ENCODE measurements at regions not wholly inside any gene's neighbourhood (a gene's known extent, or its start where the extent isn't known, plus 50 kb on each side); places are given as distances from the start of the nearest gene placed in this dataset.

DNA sequence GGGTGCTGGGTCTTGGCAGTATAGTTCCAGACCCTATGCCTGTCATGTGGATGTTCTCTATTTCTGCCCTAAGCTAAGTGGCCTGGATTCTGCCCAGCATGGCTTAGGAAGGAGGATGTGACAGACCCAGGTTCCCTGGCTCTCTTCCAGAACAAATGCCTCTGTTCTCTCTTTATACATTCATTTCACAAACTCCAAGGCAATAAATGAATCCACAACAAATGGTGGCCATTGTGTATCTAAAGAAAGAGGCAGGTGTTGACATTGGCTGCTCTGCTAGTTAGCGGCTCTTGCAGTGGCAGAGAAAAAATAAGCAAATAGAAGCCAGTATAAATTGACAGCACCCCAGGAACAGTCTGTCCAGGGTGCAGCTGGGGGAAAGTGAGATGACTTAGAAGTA lies 298.6 kb downstream of the SUCLG1 start:
- no TSS peak for BruUV-seq (replicated peaks)
- H3K27me3 ChIP-seq (replicated peaks; ENCODE audit: insufficient read depth, low read depth, low read length, poor library complexity): no peaks in the 10 kb centered on the region
- intact Hi-C loops (cut with micrococcal nuclease; ENCODE audit: unreplicated experiment): no loop called here
- H3K27ac ChIP-seq (ENCODE audit: low read depth, low read length, poor library complexity, severe bottlenecking): no peak overlapping the region
- ChIA-PET CTCF (no interaction called here), POLR2A (ENCODE audit: low non-redundant PET) (no interaction called here)
- no peak for TF ChIP-seq CTCF (conservative IDR thresholded peaks at IDR 0.05; ENCODE audit: low read depth, low read length)
- no peak for TF ChIP-seq EZH2 (IDR thresholded peaks at IDR 0.05; ENCODE audit: borderline replicate concordance, low read depth, low read length, poor library complexity, severe bottlenecking)
- no peaks in the 10 kb centered on the region for H3K9me3 ChIP-seq (ENCODE audit: low read depth, low read length, poor library complexity, severe bottlenecking)
- no peaks in the 10 kb centered on the region for H3K36me3 ChIP-seq (ENCODE audit: insufficient read depth, low read length, poor library complexity, severe bottlenecking)
- DNase-seq (ENCODE audit: low spot score): no peak
- H3K4me3 ChIP-seq (ENCODE audit: low read depth, low read length, poor library complexity, severe bottlenecking): no peak overlapping the region
- H3K4me1 ChIP-seq (ENCODE audit: insufficient read depth, low read length, poor library complexity, severe bottlenecking): no peaks in the 10 kb centered on the region

GRCh38 chr2:84158605-84159004 lies 300.5 kb downstream of the SUCLG1 start:
- Histone ChIP-seq H3K4me1 (ENCODE audit: insufficient read depth, low read length, poor library complexity, severe bottlenecking) (no peaks in the 10 kb centered on the region), H3K9me3 (ENCODE audit: low read depth, low read length, poor library complexity, severe bottlenecking) (no peaks in the 10 kb centered on the region), H3K4me3 (ENCODE audit: low read depth, low read length, poor library complexity, severe bottlenecking) (no peak overlapping the region), H3K27ac (ENCODE audit: low read depth, low read length, poor library complexity, severe bottlenecking) (no peak overlapping the region), H3K36me3 (ENCODE audit: insufficient read depth, low read length, poor library complexity, severe bottlenecking) (no peaks in the 10 kb centered on the region), H3K27me3 (replicated peaks; ENCODE audit: insufficient read depth, low read depth, low read length, poor library complexity) (no peaks in the 10 kb centered on the region)
- CTCF ChIA-PET: no interaction called here
- intact Hi-C loops (cut with micrococcal nuclease; ENCODE audit: unreplicated experiment): no loop called here
- no peak for TF ChIP-seq EZH2 (IDR thresholded peaks at IDR 0.05; ENCODE audit: borderline replicate concordance, low read depth, low read length, poor library complexity, severe bottlenecking)
- TF ChIP-seq CTCF (conservative IDR thresholded peaks at IDR 0.05; ENCODE audit: low read depth, low read length): no peak
- POLR2A ChIA-PET (ENCODE audit: low non-redundant PET): no interaction called here
- no TSS peak for BruUV-seq (replicated peaks)
- DNase-seq (ENCODE audit: low spot score): no peak

DNA sequence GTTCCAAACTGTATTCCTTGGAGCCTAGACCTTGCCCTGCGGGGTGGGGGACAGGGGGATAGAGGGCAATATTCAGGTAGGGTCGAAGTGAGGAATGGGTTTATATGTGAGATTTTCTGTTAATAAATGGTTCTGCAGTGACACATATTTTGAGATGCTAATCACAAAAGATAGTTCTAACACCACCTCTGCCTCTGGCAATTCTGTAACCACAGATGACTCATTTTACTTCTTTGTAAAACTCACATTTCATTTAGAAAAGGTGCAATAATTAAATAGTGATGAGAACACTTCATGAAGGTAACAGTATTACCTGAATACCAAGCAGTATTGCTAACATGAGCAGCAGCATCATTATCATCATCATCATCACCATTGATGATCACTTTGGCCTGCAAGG lies 306.6 kb downstream of the SUCLG1 start:
- H3K9me3 ChIP-seq (ENCODE audit: low read depth, low read length, poor library complexity, severe bottlenecking): no peaks in the 10 kb centered on the region
- POLR2A ChIA-PET (ENCODE audit: low non-redundant PET): no interaction called here
- H3K36me3 ChIP-seq (ENCODE audit: insufficient read depth, low read length, poor library complexity, severe bottlenecking): no peaks in the 10 kb centered on the region
- no peaks in the 10 kb centered on the region for H3K27me3 ChIP-seq (replicated peaks; ENCODE audit: insufficient read depth, low read depth, low read length, poor library complexity)
- no peak overlapping the region for H3K27ac ChIP-seq (ENCODE audit: low read depth, low read length, poor library complexity, severe bottlenecking)
- no peak overlapping the region for H3K4me3 ChIP-seq (ENCODE audit: low read depth, low read length, poor library complexity, severe bottlenecking)
- DNase-seq (ENCODE audit: low spot score): no peak
- no peaks in the 10 kb centered on the region for H3K4me1 ChIP-seq (ENCODE audit: insufficient read depth, low read length, poor library complexity, severe bottlenecking)
- intact Hi-C loops (cut with micrococcal nuclease; ENCODE audit: unreplicated experiment): no loop called here
- TF ChIP-seq EZH2 (IDR thresholded peaks at IDR 0.05; ENCODE audit: borderline replicate concordance, low read depth, low read length, poor library complexity, severe bottlenecking) (no peak), CTCF (conservative IDR thresholded peaks at IDR 0.05; ENCODE audit: low read depth, low read length) (no peak)
- CTCF ChIA-PET: no interaction called here
- BruUV-seq (replicated peaks): no TSS peak

All from A673 (cell line).